ENCODE measurements at regions not wholly inside any gene's neighbourhood (a gene's known extent, or its start where the extent isn't known, plus 50 kb on each side); places are given as distances from the start of the nearest gene placed in this dataset.
"Not testable (repeated sequence)": the region's sequence is repeated elsewhere in the genome, so short reads cannot be mapped to it uniquely, and the experiment has no call there.

DNA sequence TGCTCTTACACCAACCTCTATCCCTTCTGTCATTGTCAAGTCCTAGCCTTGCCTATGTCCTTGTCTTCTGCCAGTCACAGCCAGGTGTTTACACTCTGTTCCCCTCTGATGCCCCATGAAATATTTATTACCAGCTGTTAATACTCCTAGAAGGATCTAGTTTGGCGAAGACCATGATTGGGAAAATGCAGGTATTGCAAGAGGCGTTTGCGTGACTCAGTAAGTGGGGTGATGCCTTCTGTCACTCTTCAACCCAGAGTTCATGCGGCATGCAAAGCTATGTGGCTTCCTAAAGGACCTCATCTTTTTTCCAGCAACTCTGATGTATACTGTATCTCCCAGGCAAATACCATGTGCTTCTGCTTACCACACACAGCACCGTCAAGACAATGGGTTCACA is 81.8 kb upstream of the GJB6 start:
- no peak for DNase-seq (ENCODE audit: low read depth in 2 of 2)
- H3K4me3 ChIP-seq (replicated peaks in 1 of 2; ENCODE audit: low read depth in 2 of 2, low read length in 2 of 2) = no peak overlapping the region
- TF ChIP-seq, protein P1, sequence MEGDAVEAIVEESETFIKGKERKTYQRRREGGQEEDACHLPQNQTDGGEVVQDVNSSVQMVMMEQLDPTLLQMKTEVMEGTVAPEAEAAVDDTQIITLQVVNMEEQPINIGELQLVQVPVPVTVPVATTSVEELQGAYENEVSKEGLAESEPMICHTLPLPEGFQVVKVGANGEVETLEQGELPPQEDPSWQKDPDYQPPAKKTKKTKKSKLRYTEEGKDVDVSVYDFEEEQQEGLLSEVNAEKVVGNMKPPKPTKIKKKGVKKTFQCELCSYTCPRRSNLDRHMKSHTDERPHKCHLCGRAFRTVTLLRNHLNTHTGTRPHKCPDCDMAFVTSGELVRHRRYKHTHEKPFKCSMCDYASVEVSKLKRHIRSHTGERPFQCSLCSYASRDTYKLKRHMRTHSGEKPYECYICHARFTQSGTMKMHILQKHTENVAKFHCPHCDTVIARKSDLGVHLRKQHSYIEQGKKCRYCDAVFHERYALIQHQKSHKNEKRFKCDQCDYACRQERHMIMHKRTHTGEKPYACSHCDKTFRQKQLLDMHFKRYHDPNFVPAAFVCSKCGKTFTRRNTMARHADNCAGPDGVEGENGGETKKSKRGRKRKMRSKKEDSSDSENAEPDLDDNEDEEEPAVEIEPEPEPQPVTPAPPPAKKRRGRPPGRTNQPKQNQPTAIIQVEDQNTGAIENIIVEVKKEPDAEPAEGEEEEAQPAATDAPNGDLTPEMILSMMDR (IDR thresholded peaks at IDR 0.05; ENCODE audit: low read depth, low read length) = no peak

DNA sequence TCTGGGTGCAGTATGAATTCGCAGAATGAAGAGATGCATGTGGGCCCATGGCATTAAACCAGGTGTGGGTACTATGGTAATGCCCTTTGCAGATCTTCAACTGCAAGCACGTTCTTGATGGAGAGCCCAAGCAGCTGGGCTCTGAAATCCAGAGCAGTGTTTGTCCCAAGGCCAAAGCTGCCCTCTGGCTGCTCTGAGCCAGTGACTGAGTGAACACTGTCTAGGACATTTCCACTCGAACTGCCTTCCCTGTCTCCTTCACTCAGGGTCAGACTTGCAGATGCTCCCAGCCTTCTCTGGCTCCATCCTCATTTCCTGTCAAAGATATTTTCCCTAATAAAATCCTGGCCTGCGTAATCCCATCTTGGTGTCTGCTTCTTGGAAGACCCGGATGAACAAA is 80.2 kb upstream of the GJB6 start:
- H3K4me3 ChIP-seq (replicated peaks in 1 of 2; ENCODE audit: low read depth in 2 of 2, low read length in 2 of 2) = no peak overlapping the region
- no peak for DNase-seq (ENCODE audit: low read depth in 2 of 2)
- TF ChIP-seq, protein P1 (IDR thresholded peaks at IDR 0.05; ENCODE audit: low read depth, low read length) = no peak

- no peak overlapping the region for H3K4me3 ChIP-seq (replicated peaks in 1 of 2; ENCODE audit: low read depth in 2 of 2, low read length in 2 of 2)
- TF ChIP-seq, protein P1 (IDR thresholded peaks at IDR 0.05; ENCODE audit: low read depth, low read length) = no peak
- DNase-seq (ENCODE audit: low read depth in 2 of 2) = no peak
These were observed 79.5 kb upstream of the GJB6 start for GRCh38 chr13:20311596-20311995.

GRCh38 chr13:20311022-20311421 is 78.9 kb upstream of the GJB6 start:
- no peak overlapping the region for H3K4me3 ChIP-seq (replicated peaks in 1 of 2; ENCODE audit: low read depth in 2 of 2, low read length in 2 of 2)
- DNase-seq (ENCODE audit: low read depth in 2 of 2) = no peak
- TF ChIP-seq, protein P1 (IDR thresholded peaks at IDR 0.05; ENCODE audit: low read depth, low read length) = no peak

GRCh38 chr13:20306039-20306438 is 73.9 kb upstream of the GJB6 start:
- no peak overlapping the region for H3K4me3 ChIP-seq (replicated peaks in 1 of 2; ENCODE audit: low read depth in 2 of 2, low read length in 2 of 2)
- DNase-seq (ENCODE audit: low read depth in 2 of 2) = no peak
- TF ChIP-seq, protein P1 (IDR thresholded peaks at IDR 0.05; ENCODE audit: low read depth, low read length) = no peak

- H3K4me3 ChIP-seq (replicated peaks in 1 of 2; ENCODE audit: low read depth in 2 of 2, low read length in 2 of 2) = no peak overlapping the region
- TF ChIP-seq, protein P1 (IDR thresholded peaks at IDR 0.05; ENCODE audit: low read depth, low read length) = no peak
- DNase-seq (ENCODE audit: low read depth in 2 of 2) = no peak
These were observed 73.5 kb upstream of the GJB6 start for GRCh38 chr13:20305587-20305986.

GRCh38 chr13:20304061-20304460 is 71.9 kb upstream of the GJB6 start:
- DNase-seq (ENCODE audit: low read depth in 2 of 2) = not testable (repeated sequence)

More at GRCh38 chr13:20304061-20304460, 71.9 kb upstream of the GJB6 start:
- H3K4me3 ChIP-seq (replicated peaks in 1 of 2; ENCODE audit: low read depth in 2 of 2, low read length in 2 of 2) = not testable (repeated sequence)
